Tibial nerve (tissue), 4 donors: ENCODE measurements at regions not wholly inside any gene's neighbourhood (a gene's known extent, or its start where the extent isn't known, plus 50 kb on each side); places are given as distances from the start of the nearest gene placed in this dataset.

Experiments
- DNase-seq, 2 donors: peaks; one replicate each; pipeline ENCODE4 v3.0.0-alpha.2; 2019; ENCODE audit warnings: low spot score in 2 of 2
- H3K27ac ChIP-seq, 4 donors: fragments of 200-600 bp; sonication (generic) in 3 of 4; one replicate each; pipeline ENCODE4 v1.5.1; 2017 to 2019; ENCODE audit warnings: mild to moderate bottlenecking in 1 of 4
- H3K27me3 ChIP-seq, 2 donors: fragments of 200-600 bp; sonication (generic) in 1 of 2; one replicate each; pipeline versions ENCODE4 v1.5.1 to v1.6.0; 2017 to 2019
- H3K36me3 ChIP-seq, 3 donors: fragments of 200-600 bp; sonication (generic); one replicate each; pipeline ENCODE4 v1.5.1; 2018 to 2019
- H3K4me1 ChIP-seq, 4 donors: fragments of 200-600 bp; sonication (generic) in 3 of 4; one replicate each; pipeline ENCODE4 v1.5.1; 2017 to 2019
- H3K4me3 ChIP-seq, 4 donors: fragments of 200-600 bp; sonication (generic) in 3 of 4; one replicate each; pipeline ENCODE4 v1.5.1; 2017 to 2019; ENCODE audit warnings: mild to moderate bottlenecking in 1 of 4, moderate library complexity in 1 of 4
- H3K9me3 ChIP-seq, 4 donors: fragments of 200-600 bp; sonication (generic) in 3 of 4; one replicate each; pipeline ENCODE4 v1.5.1; 2017 to 2019
- CTCF ChIP-seq, 5 experiments: fragments of 200-600 bp in 3 of 5; fragments of 450-650 bp in 2 of 5; sonication (generic) in 3 of 5; IDR thresholded peaks; one replicate each; pipeline ENCODE4 v1.5.1; 2016 to 2019; ENCODE audit warnings: antibody characterized with exemption in 5 of 5, mild to moderate bottlenecking in 3 of 5, moderate library complexity in 2 of 5
- EP300 ChIP-seq, 2 donors: sonication (generic); formaldehyde crosslinking; IDR thresholded peaks; one replicate each; pipeline ENCODE4 v1.6.1; 2017; ENCODE audit warnings: antibody characterized with exemption in 2 of 2, mild to moderate bottlenecking in 1 of 2
- POLR2A ChIP-seq, 2 donors: fragments of 450-650 bp; IDR thresholded peaks; one replicate each; pipeline ENCODE4 v1.6.1; 2017; ENCODE audit warnings: antibody characterized with exemption in 2 of 2, mild to moderate bottlenecking in 2 of 2, moderate library complexity in 2 of 2
- WGBS, 2 donors: methylation state at CpG; one replicate each; pipeline ENCODE4 v1.1.5; 2018; 5-methylcytosine and 5-hydroxymethylcytosine counted together

GRCh38 chr2:142586693-142587580, 290.5 kb upstream of the KYNU start:
- H3K9me3 ChIP-seq = no peaks in the 10 kb centered on the region
- TF ChIP-seq CTCF (IDR thresholded peaks at IDR 0.05) = no peak
- no peak for TF ChIP-seq EP300 (IDR thresholded peaks at IDR 0.05)
- TF ChIP-seq POLR2A (IDR thresholded peaks at IDR 0.05) = no peak
- no peaks in the 10 kb centered on the region for H3K4me1 ChIP-seq
- WGBS, 2 donors = 68 to 74% methylated on average over 5 of the region's 5 CpGs
- no peaks in the 10 kb centered on the region for H3K27me3 ChIP-seq
- H3K36me3 ChIP-seq = no peaks in the 10 kb centered on the region
- no peak overlapping the region for H3K27ac ChIP-seq
- no peak for DNase-seq
- no peak overlapping the region for H3K4me3 ChIP-seq

- H3K27ac ChIP-seq = no peak overlapping the region
- no peaks in the 10 kb centered on the region for H3K9me3 ChIP-seq
- TF ChIP-seq EP300 (IDR thresholded peaks at IDR 0.05) (no peak), POLR2A (IDR thresholded peaks at IDR 0.05) (no peak), CTCF (IDR thresholded peaks at IDR 0.05) (no peak)
- no peaks in the 10 kb centered on the region for H3K27me3 ChIP-seq
- H3K4me3 ChIP-seq = no peak overlapping the region
- WGBS, 2 donors = 93 to 96% methylated on average over 2 of the region's 2 CpGs
- H3K36me3 ChIP-seq = no peaks in the 10 kb centered on the region
- no peaks in the 10 kb centered on the region for H3K4me1 ChIP-seq
- DNase-seq = no peak
Measured at GRCh38 chr2:142585785-142586184, 291.7 kb upstream of the KYNU start.

GRCh38 chr2:142582317-142582716, 295.1 kb upstream of the KYNU start:
- Histone ChIP-seq H3K27me3 (no peaks in the 10 kb centered on the region), H3K4me3 (no peak overlapping the region), H3K36me3 (no peaks in the 10 kb centered on the region), H3K9me3 (no peaks in the 10 kb centered on the region), H3K4me1 (no peaks in the 10 kb centered on the region), H3K27ac (no peak overlapping the region)
- WGBS, 2 donors = 80 to 91% methylated on average over 2 of the region's 2 CpGs
- TF ChIP-seq POLR2A (IDR thresholded peaks at IDR 0.05) = no peak
- TF ChIP-seq EP300 (IDR thresholded peaks at IDR 0.05) = no peak
- DNase-seq = no peak

- DNase-seq = no peak
- WGBS, 2 donors = 44 to 52% methylated on average over 1 of the region's 1 CpG
- Histone ChIP-seq H3K9me3 (no peaks in the 10 kb centered on the region), H3K36me3 (no peaks in the 10 kb centered on the region), H3K4me1 (no peaks in the 10 kb centered on the region), H3K27ac (no peak overlapping the region), H3K27me3 (no peaks in the 10 kb centered on the region), H3K4me3 (no peak overlapping the region)
- TF ChIP-seq CTCF (IDR thresholded peaks at IDR 0.05) (no peak), POLR2A (IDR thresholded peaks at IDR 0.05) (no peak), EP300 (IDR thresholded peaks at IDR 0.05) (no peak)
Measured at GRCh38 chr2:142581491-142581890, 296.0 kb upstream of the KYNU start.

GRCh38 chr2:142580691-142581090, 296.8 kb upstream of the KYNU start:
- no peaks in the 10 kb centered on the region for H3K9me3 ChIP-seq
- DNase-seq = no peak
- H3K4me3 ChIP-seq = no peak overlapping the region
- no peaks in the 10 kb centered on the region for H3K4me1 ChIP-seq
- no peaks in the 10 kb centered on the region for H3K36me3 ChIP-seq
- H3K27ac ChIP-seq = no peak overlapping the region
- WGBS, 2 donors = 94 to 95% methylated on average over 5 of the region's 5 CpGs
- no peak for TF ChIP-seq EP300 (IDR thresholded peaks at IDR 0.05)
- no peak for TF ChIP-seq CTCF (IDR thresholded peaks at IDR 0.05)
- no peak for TF ChIP-seq POLR2A (IDR thresholded peaks at IDR 0.05)
- H3K27me3 ChIP-seq = no peaks in the 10 kb centered on the region
